GM23338 (cell line): ENCODE measurements at regions not wholly inside any gene's neighbourhood (a gene's known extent, or its start where the extent isn't known, plus 50 kb on each side); places are given as distances from the start of the nearest gene placed in this dataset.

Experiments
- ATAC-seq: fragments of 200-7000 bp; cut with Tn5 transposase; 3 replicates; pipeline ENCODE4 v1.9.1; 2020
- DNase-seq: peaks from one replicate; pipeline ENCODE4 v3.0.0-alpha.2; 2015; ENCODE audit warnings: low spot score
- H2AFZ ChIP-seq: fragments of 200-600 bp; sonication (generic); 2 replicates; pipeline ENCODE4 v1.8.0; 2016; ENCODE audit warnings: antibody characterized with exemption, mild to moderate bottlenecking, moderate library complexity
- H3F3A ChIP-seq: fragments of 200-600 bp; sonication (generic); replicated peaks from 2 replicates; pipeline ENCODE4 v1.8.0; 2017; ENCODE audit warnings: antibody characterized with exemption, mixed run types, low read depth
- H3K27ac ChIP-seq: fragments of 200-600 bp; sonication (generic); 2 replicates; pipeline ENCODE4 v1.6.1; 2016; ENCODE audit warnings: low read depth
- H3K27me3 ChIP-seq: fragments of 200-600 bp; sonication (generic); 2 replicates; pipeline ENCODE4 v1.8.0; 2016; ENCODE audit warnings: mild to moderate bottlenecking, mixed run types, moderate library complexity; ENCODE audit not compliant: insufficient read depth
- H3K36me3 ChIP-seq: fragments of 200-600 bp; sonication (generic); 2 replicates; pipeline ENCODE4 v1.8.0; 2016; ENCODE audit warnings: mild to moderate bottlenecking; ENCODE audit not compliant: insufficient read depth
- H3K4me1 ChIP-seq: fragments of 200-600 bp; sonication (generic); 2 replicates; pipeline ENCODE4 v1.8.0; 2016; ENCODE audit warnings: mild to moderate bottlenecking, moderate library complexity; ENCODE audit not compliant: insufficient read depth
- H3K4me2 ChIP-seq: fragments of 200-600 bp; sonication (generic); 2 replicates; pipeline ENCODE4 v1.7.1; 2017; ENCODE audit warnings: mixed run types
- H3K4me3 ChIP-seq: fragments of 200-600 bp; sonication (generic); 2 replicates; pipeline ENCODE4 v1.6.1; 2016; ENCODE audit warnings: mixed run types
- H3K79me2 ChIP-seq: fragments of 200-600 bp; sonication (generic); replicated peaks from 2 replicates; pipeline ENCODE4 v1.8.0; 2017; ENCODE audit warnings: mild to moderate bottlenecking; ENCODE audit not compliant: insufficient read depth
- H3K9me2 ChIP-seq: fragments of 200-600 bp; sonication (generic); 2 replicates; pipeline ENCODE4 v1.8.0; 2017; ENCODE audit not compliant: insufficient read depth
- H4K20me1 ChIP-seq: fragments of 200-600 bp; sonication (generic); replicated peaks from 2 replicates; pipeline ENCODE4 v1.8.0; 2017; ENCODE audit warnings: mild to moderate bottlenecking; ENCODE audit not compliant: insufficient read depth
- H3K27ac Mint-ChIP-seq: 2 replicates; pipeline ENCODE4 v1.8.0; 2020; ENCODE audit warnings: inconsistent platforms, mild to moderate bottlenecking, moderate library complexity, mixed read lengths
- H3K27me3 Mint-ChIP-seq: 3 replicates; pipeline ENCODE4 v1.8.0; 2022; ENCODE audit warnings: low read depth, mild to moderate bottlenecking, moderate library complexity, mixed read lengths, inconsistent platforms; ENCODE audit not compliant: insufficient read depth, poor library complexity
- H3K36me3 Mint-ChIP-seq: 3 replicates; pipeline ENCODE4 v1.8.0; 2021; ENCODE audit warnings: low read depth, mild to moderate bottlenecking, inconsistent platforms, moderate library complexity, mixed read lengths
- H3K4me1 Mint-ChIP-seq: 3 replicates; pipeline ENCODE4 v1.8.0; 2020; ENCODE audit warnings: mild to moderate bottlenecking, inconsistent platforms, mixed read lengths
- H3K4me3 Mint-ChIP-seq: 3 replicates; pipeline ENCODE4 v1.8.0; 2021; ENCODE audit warnings: moderate library complexity, mild to moderate bottlenecking, inconsistent platforms, mixed read lengths
- H3K9me3 Mint-ChIP-seq: 3 replicates; pipeline ENCODE4 v1.8.0; 2020; ENCODE audit warnings: moderate library complexity, mild to moderate bottlenecking, inconsistent platforms, mixed read lengths
- CREB1 ChIP-seq: fragments of 250-450 bp; sonication (Bioruptor Pico); IDR thresholded peaks from 2 replicates; pipeline ENCODE4 v1.5.0; 2020; ENCODE audit warnings: low read depth, mild to moderate bottlenecking, moderate library complexity
- CTCF ChIP-seq, 2 experiments: fragments of 200-600 bp in 1 of 2; sonication (generic) in 1 of 2; conservative IDR thresholded peaks; 2 replicates each; pipeline versions ENCODE4 v1.5.1 to v1.6.1; 2016 to 2017; ENCODE audit warnings: antibody characterized with exemption in 2 of 2, low read depth in 2 of 2, mild to moderate bottlenecking in 2 of 2, moderate library complexity in 1 of 2
- ETS1 ChIP-seq: IDR thresholded peaks from 2 replicates; pipeline ENCODE4 v1.6.1; 2016; ENCODE audit warnings: antibody characterized with exemption
- EZH2 ChIP-seq: fragments of 200-600 bp; sonication (generic); IDR thresholded peaks from one replicate; pipeline ENCODE4 v1.8.0; 2017; ENCODE audit warnings: antibody characterized with exemption, mild to moderate bottlenecking, low read depth; ENCODE audit not compliant: unreplicated experiment
- EZH2phosphoT487 ChIP-seq: fragments of 200-600 bp; sonication (generic); IDR thresholded peaks from one replicate; pipeline ENCODE4 v1.8.1; 2018; ENCODE audit warnings: antibody characterized with exemption; ENCODE audit not compliant: unreplicated experiment
- JUNB ChIP-seq: IDR thresholded peaks from one replicate; pipeline ENCODE4 v1.6.1; 2016; ENCODE audit warnings: antibody characterized with exemption; ENCODE audit not compliant: unreplicated experiment
- NANOG ChIP-seq: IDR thresholded peaks from 2 replicates; pipeline ENCODE4 v1.6.1; 2016; ENCODE audit warnings: antibody characterized with exemption, borderline replicate concordance
- POLR2AphosphoS5 ChIP-seq: IDR thresholded peaks from 2 replicates; pipeline ENCODE4 v1.6.1; 2016; ENCODE audit warnings: antibody characterized with exemption, low read depth
- REST ChIP-seq: IDR thresholded peaks from one replicate; pipeline ENCODE4 v1.6.1; 2018; ENCODE audit warnings: antibody characterized with exemption; ENCODE audit not compliant: unreplicated experiment
- STAT1 ChIP-seq: IDR thresholded peaks from one replicate; pipeline ENCODE4 v1.6.1; 2016; ENCODE audit warnings: antibody characterized with exemption; ENCODE audit not compliant: unreplicated experiment
- ZNF331 ChIP-seq: fragments of 250-450 bp; sonication (Bioruptor Pico); IDR thresholded peaks from 2 replicates; pipeline ENCODE4 v1.5.0; 2020; ENCODE audit warnings: low read depth, mild to moderate bottlenecking, moderate library complexity
- ZNF462 ChIP-seq: fragments of 250-450 bp; sonication (Bioruptor Pico); IDR thresholded peaks from 2 replicates; pipeline ENCODE4 v1.5.0; 2020; ENCODE audit warnings: mild to moderate bottlenecking, moderate library complexity

GRCh38 chr18:77590943-77591515 lies 341.4 kb downstream of the GALR1 start:
- TF ChIP-seq ZNF331 (CRISPR knock-in tag) (no peak), REST (no peak), NANOG (no peak), POLR2AphosphoS5 (no peak), CTCF (conservative IDR thresholded peaks at IDR 0.05; ENCODE audit: low read depth in 2 of 2) (no peak), EZH2phosphoT487 (no peak), JUNB (no peak), ETS1 (no peak), CREB1 (CRISPR knock-in tag) (no peak), ZNF462 (no peak), EZH2 (no peak), STAT1 (no peak)
- H3K4me1 ChIP-seq: no peaks in the 10 kb centered on the region
- no peak overlapping the region for H3K27ac Mint-ChIP-seq
- no peaks in the 10 kb centered on the region for H3K36me3 Mint-ChIP-seq
- H3K36me3 ChIP-seq: no peaks in the 10 kb centered on the region
- H3K4me3 ChIP-seq: no peak overlapping the region
- H3K27me3 Mint-ChIP-seq: no peaks in the 10 kb centered on the region
- no peak overlapping the region for H3K4me2 ChIP-seq
- no peak overlapping the region for H3K27ac ChIP-seq
- no peak overlapping the region for H2AFZ ChIP-seq
- no peaks in the 10 kb centered on the region for H3K9me2 ChIP-seq
- H3K27me3 ChIP-seq: no peaks in the 10 kb centered on the region
- ATAC-seq: no peak
- H3F3A ChIP-seq: no peaks in the 10 kb centered on the region
- no peak for DNase-seq
- no peaks in the 10 kb centered on the region for H3K4me1 Mint-ChIP-seq
- H3K9me3 Mint-ChIP-seq: no peaks in the 10 kb centered on the region
- H3K4me3 Mint-ChIP-seq: no peak overlapping the region
- H3K79me2 ChIP-seq: no peaks in the 10 kb centered on the region
- H4K20me1 ChIP-seq: no peaks in the 10 kb centered on the region
